ENCODE measurements at regions not wholly inside any gene's neighbourhood (a gene's known extent, or its start where the extent isn't known, plus 50 kb on each side); places are given as distances from the start of the nearest gene placed in this dataset.

GRCh38 chr6:169343886-169344749, 90.5 kb upstream of the THBS2 start:
- no peak for DNase-seq (ENCODE audit: extremely low spot score)
- ChIA-PET CTCF (no interaction called here), POLR2A (interaction anchor here (1.1 kb wide), 1 partner anchor 8 kb away, joined by 4 read pairs; no protein-coding TSS in a partner anchor)
- TF ChIP-seq ARNT (IDR thresholded peaks at IDR 0.05) (no peak), BHLHE40 (IDR thresholded peaks at IDR 0.05; ENCODE audit: borderline replicate concordance) (no peak), FOXM1 (IDR thresholded peaks at IDR 0.05; ENCODE audit: borderline replicate concordance) (no peak), ELF4 (IDR thresholded peaks at IDR 0.05) (no peak)

DNA sequence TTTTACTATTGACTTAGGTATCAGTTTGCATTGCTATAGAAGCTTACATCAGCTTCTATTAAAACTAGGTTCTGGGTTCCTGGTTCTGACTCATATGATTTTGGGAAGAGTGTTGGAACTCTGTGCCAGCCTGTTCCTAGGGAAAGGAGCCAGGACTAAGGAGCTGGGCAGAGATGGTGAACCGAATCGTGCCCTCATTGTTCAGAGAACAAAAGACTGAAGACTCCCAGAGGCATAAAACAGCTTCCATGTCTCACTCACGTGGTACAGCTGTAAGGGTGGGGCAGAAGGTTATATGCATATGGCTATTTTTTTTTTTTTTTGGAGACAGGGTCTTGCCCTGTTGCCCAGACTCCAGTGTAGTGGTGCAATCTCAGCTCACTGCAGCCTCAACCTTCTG, 89.1 kb upstream of the THBS2 start:
- no peak for DNase-seq (ENCODE audit: extremely low spot score)
- ChIA-PET CTCF (no interaction called here), POLR2A (interaction anchor here (1.1 kb wide), 1 partner anchor 10 kb away, joined by 4 read pairs; no protein-coding TSS in a partner anchor)
- TF ChIP-seq NFRKB (IDR thresholded peaks at IDR 0.05) (no peak), FOXA1 (IDR thresholded peaks at IDR 0.05) (no peak), HDGF (IDR thresholded peaks at IDR 0.05; ENCODE audit: borderline replicate concordance) (no peak), PKNOX1 (IDR thresholded peaks at IDR 0.05) (no peak), ARNT (IDR thresholded peaks at IDR 0.05) (no peak), CTBP1 (IDR thresholded peaks at IDR 0.05; ENCODE audit: borderline replicate concordance) (no peak), BHLHE40 (IDR thresholded peaks at IDR 0.05; ENCODE audit: borderline replicate concordance) (no peak), ELF4 (IDR thresholded peaks at IDR 0.05) (no peak), FOXK2 (IDR thresholded peaks at IDR 0.05) (no peak), L3MBTL2 (conservative IDR thresholded peaks at IDR 0.05) (no peak), LEF1 (IDR thresholded peaks at IDR 0.05; ENCODE audit: borderline replicate concordance) (no peak), FOXM1 (IDR thresholded peaks at IDR 0.05; ENCODE audit: borderline replicate concordance) (no peak), TARDBP (IDR thresholded peaks at IDR 0.05) (no peak), SP1 (IDR thresholded peaks at IDR 0.05) (no peak), SUZ12 (IDR thresholded peaks at IDR 0.05) (no peak)

- DNase-seq (ENCODE audit: extremely low spot score) = no peak
- no peak for TF ChIP-seq NFRKB (IDR thresholded peaks at IDR 0.05)
- TF ChIP-seq FOXM1 (IDR thresholded peaks at IDR 0.05; ENCODE audit: borderline replicate concordance) = no peak
- no peak for TF ChIP-seq ZNF384 (IDR thresholded peaks at IDR 0.05)
- no peak for TF ChIP-seq PKNOX1 (IDR thresholded peaks at IDR 0.05)
- TF ChIP-seq LEF1 (IDR thresholded peaks at IDR 0.05; ENCODE audit: borderline replicate concordance) = no peak
- ChIA-PET CTCF (no interaction called here), POLR2A (no interaction called here)
These were observed 88.1 kb upstream of the THBS2 start for GRCh38 chr6:169341706-169342105.

DNA sequence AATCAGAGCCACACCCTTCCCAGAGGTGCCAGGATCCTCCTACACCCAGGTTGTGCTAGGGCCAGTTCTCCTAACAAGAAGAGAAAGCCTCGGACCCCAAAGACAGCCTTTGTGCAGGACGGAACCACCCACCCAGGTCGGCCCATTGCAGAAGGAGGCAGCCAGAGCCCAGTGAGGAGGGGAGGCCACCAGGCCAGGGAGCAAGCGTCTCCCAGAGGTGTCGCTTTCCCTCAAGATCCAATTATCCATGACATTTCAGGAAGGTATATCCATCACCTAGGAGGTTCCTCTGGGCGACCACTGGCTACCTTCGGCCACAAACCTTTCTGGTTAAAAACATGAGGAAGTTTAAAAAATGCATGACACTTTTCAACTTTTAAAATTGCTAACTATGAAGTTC, 87.4 kb upstream of the THBS2 start:
- ChIA-PET POLR2A (no interaction called here), CTCF (no interaction called here)
- TF ChIP-seq ZNF384 (IDR thresholded peaks at IDR 0.05) (no peak), CTBP1 (IDR thresholded peaks at IDR 0.05; ENCODE audit: borderline replicate concordance) (no peak), FOXA1 (IDR thresholded peaks at IDR 0.05) (no peak), LEF1 (IDR thresholded peaks at IDR 0.05; ENCODE audit: borderline replicate concordance) (no peak), TARDBP (IDR thresholded peaks at IDR 0.05) (no peak), L3MBTL2 (conservative IDR thresholded peaks at IDR 0.05) (no peak), FOXK2 (IDR thresholded peaks at IDR 0.05) (no peak), PKNOX1 (IDR thresholded peaks at IDR 0.05) (no peak), HDGF (IDR thresholded peaks at IDR 0.05; ENCODE audit: borderline replicate concordance) (no peak), SP1 (IDR thresholded peaks at IDR 0.05) (no peak), BHLHE40 (IDR thresholded peaks at IDR 0.05; ENCODE audit: borderline replicate concordance) (no peak), ARNT (IDR thresholded peaks at IDR 0.05) (no peak), NFRKB (IDR thresholded peaks at IDR 0.05) (no peak), ELF4 (IDR thresholded peaks at IDR 0.05) (no peak), SUZ12 (IDR thresholded peaks at IDR 0.05) (no peak), FOXM1 (IDR thresholded peaks at IDR 0.05; ENCODE audit: borderline replicate concordance) (no peak)
- no peak for DNase-seq (ENCODE audit: extremely low spot score)

DNA sequence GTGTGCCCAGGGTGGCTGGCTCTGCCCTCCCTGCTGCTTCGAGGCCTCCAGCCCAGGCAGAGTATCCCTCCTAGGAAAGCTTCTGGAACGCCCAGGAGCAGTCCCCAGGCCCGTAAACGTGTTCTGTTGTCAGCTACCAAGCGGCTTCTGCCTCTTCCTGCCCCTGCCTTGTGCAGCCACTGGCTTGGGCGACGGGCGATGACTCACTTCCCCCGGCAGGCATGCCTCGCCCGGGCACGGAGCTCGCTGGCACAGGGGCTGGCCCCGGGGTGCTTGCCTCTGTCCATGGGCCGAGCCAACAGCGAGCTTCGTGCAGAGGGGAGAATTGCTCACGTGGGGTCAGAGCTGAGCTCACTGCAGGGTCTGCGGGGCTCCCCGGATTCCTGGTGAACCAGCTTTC, 86.7 kb upstream of the THBS2 start:
- no peak for DNase-seq (ENCODE audit: extremely low spot score)
- POLR2A ChIA-PET = no interaction called here
- TF ChIP-seq HDGF (IDR thresholded peaks at IDR 0.05; ENCODE audit: borderline replicate concordance) = no peak
- TF ChIP-seq L3MBTL2 (conservative IDR thresholded peaks at IDR 0.05) = no peak
- TF ChIP-seq PKNOX1 (IDR thresholded peaks at IDR 0.05) = no peak
- TF ChIP-seq ZNF384 (IDR thresholded peaks at IDR 0.05) = no peak
- TF ChIP-seq TARDBP (IDR thresholded peaks at IDR 0.05) = no peak
- TF ChIP-seq FOXA1 (IDR thresholded peaks at IDR 0.05) = no peak
- no peak for TF ChIP-seq ARNT (IDR thresholded peaks at IDR 0.05)
- CTCF ChIA-PET = no interaction called here
